ENCODE measurements at regions not wholly inside any gene's neighbourhood (a gene's known extent, or its start where the extent isn't known, plus 50 kb on each side); places are given as distances from the start of the nearest gene placed in this dataset.

- TF ChIP-seq POLR2A (IDR thresholded peaks at IDR 0.05) = no peak
- TF ChIP-seq CTCF (IDR thresholded peaks at IDR 0.05) = no peak
Observed at GRCh38 chr11:80109652-80110051, 668.8 kb upstream of the TENM4 start.

Measured in adrenal gland (tissue), 5 donors.